Suprapubic skin (tissue), 4 donors: ENCODE measurements at regions not wholly inside any gene's neighbourhood (a gene's known extent, or its start where the extent isn't known, plus 50 kb on each side); places are given as distances from the start of the nearest gene placed in this dataset.

ENCODE experiments used
- CTCF ChIP-seq, 2 donors: fragments of 200-600 bp in 1 of 2; fragments of 450-650 bp in 1 of 2; sonication (generic) in 1 of 2; IDR thresholded peaks; one replicate each; pipeline ENCODE4 v1.5.1; 2016 to 2019; ENCODE audit warnings: antibody characterized with exemption in 2 of 2, mild to moderate bottlenecking in 1 of 2, moderate library complexity in 1 of 2
- EP300 ChIP-seq: sonication (generic); formaldehyde crosslinking; IDR thresholded peaks from one replicate; pipeline ENCODE4 v1.6.1; 2017; ENCODE audit warnings: antibody characterized with exemption
- POLR2A ChIP-seq, 2 donors: fragments of 450-650 bp; IDR thresholded peaks; one replicate each; pipeline ENCODE4 v1.6.1; 2017; ENCODE audit warnings: antibody characterized with exemption in 2 of 2, mild to moderate bottlenecking in 2 of 2, moderate library complexity in 2 of 2
- POLR2AphosphoS5 ChIP-seq, 3 donors: sonication (generic); formaldehyde crosslinking; IDR thresholded peaks; one replicate each; pipeline ENCODE4 v1.6.1; 2017; ENCODE audit warnings: antibody characterized with exemption in 3 of 3

GRCh38 chr20:50396623-50397022 lies 113.6 kb upstream of the PTPN1 start:
- TF ChIP-seq CTCF (IDR thresholded peaks at IDR 0.05), result no peak
- no peak for TF ChIP-seq POLR2A (IDR thresholded peaks at IDR 0.05)
- no peak for TF ChIP-seq EP300
- no peak for TF ChIP-seq POLR2AphosphoS5 (IDR thresholded peaks at IDR 0.05)
